IPS-18a (cell line): ENCODE measurements at regions not wholly inside any gene's neighbourhood (a gene's known extent, or its start where the extent isn't known, plus 50 kb on each side); places are given as distances from the start of the nearest gene placed in this dataset.

ENCODE experiments used
- H3K27ac ChIP-seq: one replicate; pipeline ENCODE4 v1.5.1; 2013; ENCODE audit warnings: low read length
- H3K27me3 ChIP-seq: one replicate; pipeline ENCODE4 v1.6.1; 2013; ENCODE audit warnings: mild to moderate bottlenecking, low read length; ENCODE audit not compliant: control insufficient read depth, insufficient read depth
- H3K36me3 ChIP-seq: one replicate; pipeline ENCODE4 v1.6.1; 2013; ENCODE audit warnings: low read depth, low read length; ENCODE audit not compliant: control insufficient read depth
- H3K4me1 ChIP-seq: one replicate; pipeline ENCODE4 v1.6.1; 2013; ENCODE audit warnings: low read depth, low read length; ENCODE audit not compliant: control insufficient read depth
- H3K4me3 ChIP-seq: one replicate; pipeline ENCODE4 v1.5.1; 2013; ENCODE audit warnings: low read length
- H3K9ac ChIP-seq: one replicate; pipeline ENCODE4 v1.6.1; 2013; ENCODE audit warnings: mild to moderate bottlenecking, low read length, moderate library complexity
- H3K9me3 ChIP-seq: one replicate; pipeline ENCODE4 v1.6.1; 2013; ENCODE audit warnings: low read depth, low read length; ENCODE audit not compliant: control insufficient read depth

GRCh38 chr13:90683711-90684131 lies 663.8 kb upstream of the MIR17HG start:
- H3K4me1 ChIP-seq, result no peaks in the 10 kb centered on the region
- no peak overlapping the region for H3K4me3 ChIP-seq
- H3K36me3 ChIP-seq, result no peaks in the 10 kb centered on the region
- H3K9ac ChIP-seq, result no peak overlapping the region
- no peaks in the 10 kb centered on the region for H3K9me3 ChIP-seq
- H3K27ac ChIP-seq, result no peak overlapping the region
- H3K27me3 ChIP-seq, result no peaks in the 10 kb centered on the region

GRCh38 chr13:90686442-90686841 lies 661.0 kb upstream of the MIR17HG start:
- Histone ChIP-seq H3K36me3 (no peaks in the 10 kb centered on the region), H3K27me3 (no peaks in the 10 kb centered on the region), H3K9ac (no peak overlapping the region), H3K4me3 (no peak overlapping the region), H3K9me3 (no peaks in the 10 kb centered on the region), H3K27ac (no peak overlapping the region), H3K4me1 (no peaks in the 10 kb centered on the region)

DNA sequence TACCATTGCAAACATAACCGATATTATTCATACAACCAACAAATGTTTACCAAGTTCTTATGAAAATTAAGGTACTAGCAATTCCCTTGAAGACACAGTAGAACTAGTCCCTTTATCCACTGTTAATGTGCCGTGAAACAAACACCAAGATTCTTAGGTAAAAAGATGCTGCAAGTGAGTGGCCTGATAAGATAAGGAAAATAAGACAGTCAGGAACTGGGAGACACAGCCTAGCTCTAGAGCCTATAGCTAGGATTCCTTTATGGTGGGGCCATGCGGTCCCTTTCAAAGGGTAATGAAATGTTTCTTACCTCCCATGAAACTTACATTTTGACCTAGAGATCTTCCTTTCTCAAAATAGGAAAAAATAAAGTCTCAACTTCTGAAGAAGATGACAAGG lies 658.4 kb upstream of the MIR17HG start:
- Histone ChIP-seq H3K27me3 (no peaks in the 10 kb centered on the region), H3K9me3 (no peaks in the 10 kb centered on the region), H3K4me1 (no peaks in the 10 kb centered on the region)

GRCh38 chr13:90690458-90691080 lies 656.9 kb upstream of the MIR17HG start:
- H3K4me1 ChIP-seq, result no peaks in the 10 kb centered on the region
- H3K27me3 ChIP-seq, result no peaks in the 10 kb centered on the region
- H3K9ac ChIP-seq, result no peak overlapping the region
- H3K27ac ChIP-seq, result no peak overlapping the region
- no peaks in the 10 kb centered on the region for H3K9me3 ChIP-seq
- H3K36me3 ChIP-seq, result no peaks in the 10 kb centered on the region
- no peak overlapping the region for H3K4me3 ChIP-seq

More for the DNA sequence above, 658.4 kb upstream of the MIR17HG start:
- H3K36me3 ChIP-seq, result no peaks in the 10 kb centered on the region
- no peak overlapping the region for H3K27ac ChIP-seq
- H3K9ac ChIP-seq, result no peak overlapping the region
- H3K4me3 ChIP-seq, result no peak overlapping the region

GRCh38 chr13:90696254-90696653 lies 651.2 kb upstream of the MIR17HG start:
- no peaks in the 10 kb centered on the region for H3K27me3 ChIP-seq
- H3K27ac ChIP-seq, result no peak overlapping the region
- H3K36me3 ChIP-seq, result no peaks in the 10 kb centered on the region
- no peaks in the 10 kb centered on the region for H3K9me3 ChIP-seq
- H3K4me1 ChIP-seq, result no peaks in the 10 kb centered on the region
- H3K9ac ChIP-seq, result no peak overlapping the region
- H3K4me3 ChIP-seq, result no peak overlapping the region

GRCh38 chr13:90696656-90697055 lies 650.8 kb upstream of the MIR17HG start:
- Histone ChIP-seq H3K4me3 (no peak overlapping the region), H3K27ac (no peak overlapping the region), H3K9me3 (no peaks in the 10 kb centered on the region), H3K36me3 (no peaks in the 10 kb centered on the region), H3K4me1 (no peaks in the 10 kb centered on the region), H3K27me3 (no peaks in the 10 kb centered on the region), H3K9ac (no peak overlapping the region)

GRCh38 chr13:90700340-90700739 lies 647.1 kb upstream of the MIR17HG start:
- no peak overlapping the region for H3K27ac ChIP-seq
- no peaks in the 10 kb centered on the region for H3K4me1 ChIP-seq
- no peak overlapping the region for H3K9ac ChIP-seq
- no peaks in the 10 kb centered on the region for H3K36me3 ChIP-seq
- H3K4me3 ChIP-seq, result no peak overlapping the region
- no peaks in the 10 kb centered on the region for H3K27me3 ChIP-seq
- H3K9me3 ChIP-seq, result no peaks in the 10 kb centered on the region

- Histone ChIP-seq H3K4me3 (no peak overlapping the region), H3K4me1 (no peaks in the 10 kb centered on the region), H3K27me3 (no peaks in the 10 kb centered on the region), H3K9ac (no peak overlapping the region), H3K27ac (no peak overlapping the region), H3K9me3 (no peaks in the 10 kb centered on the region), H3K36me3 (no peaks in the 10 kb centered on the region)
These were observed 646.2 kb upstream of the MIR17HG start for GRCh38 chr13:90701264-90701663.

- no peaks in the 10 kb centered on the region for H3K4me1 ChIP-seq
- H3K36me3 ChIP-seq, result no peaks in the 10 kb centered on the region
- H3K9me3 ChIP-seq, result no peaks in the 10 kb centered on the region
- H3K9ac ChIP-seq, result no peak overlapping the region
- no peak overlapping the region for H3K27ac ChIP-seq
- no peaks in the 10 kb centered on the region for H3K27me3 ChIP-seq
- H3K4me3 ChIP-seq, result no peak overlapping the region
These were observed 645.4 kb upstream of the MIR17HG start for GRCh38 chr13:90702050-90702449.

DNA sequence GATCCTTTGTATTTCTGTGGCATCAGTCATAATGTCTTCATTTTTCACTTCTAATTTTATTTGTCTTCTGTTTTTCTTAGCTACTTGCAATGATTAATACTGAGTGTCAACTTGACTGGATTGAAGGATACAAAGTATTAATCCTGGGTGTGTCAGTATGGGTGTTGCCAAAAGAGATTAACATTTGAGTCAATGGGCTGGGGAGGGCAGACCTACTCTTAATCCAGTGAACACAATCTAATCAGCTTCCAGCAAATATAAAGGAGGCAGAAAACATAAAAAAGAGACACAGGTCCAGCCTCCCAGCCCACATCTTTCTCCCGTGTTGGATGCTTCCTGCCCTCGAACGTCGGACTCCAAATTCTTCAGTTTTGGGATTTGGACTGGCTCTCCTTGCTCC lies 640.9 kb upstream of the MIR17HG start:
- Histone ChIP-seq H3K36me3 (no peaks in the 10 kb centered on the region), H3K4me3 (no peak overlapping the region), H3K9me3 (no peaks in the 10 kb centered on the region), H3K4me1 (no peaks in the 10 kb centered on the region), H3K27me3 (no peaks in the 10 kb centered on the region), H3K27ac (no peak overlapping the region), H3K9ac (no peak overlapping the region)

GRCh38 chr13:90708128-90708527 lies 639.4 kb upstream of the MIR17HG start:
- Histone ChIP-seq H3K9ac (no peak overlapping the region), H3K9me3 (no peaks in the 10 kb centered on the region), H3K4me1 (no peaks in the 10 kb centered on the region), H3K36me3 (no peaks in the 10 kb centered on the region), H3K4me3 (no peak overlapping the region), H3K27ac (no peak overlapping the region), H3K27me3 (no peaks in the 10 kb centered on the region)

GRCh38 chr13:90709319-90709718 lies 638.2 kb upstream of the MIR17HG start:
- Histone ChIP-seq H3K4me1 (no peaks in the 10 kb centered on the region), H3K27me3 (no peaks in the 10 kb centered on the region), H3K4me3 (no peak overlapping the region), H3K36me3 (no peaks in the 10 kb centered on the region), H3K9ac (no peak overlapping the region), H3K27ac (no peak overlapping the region), H3K9me3 (no peaks in the 10 kb centered on the region)
